Ishikawa (cell line): ENCODE measurements at regions not wholly inside any gene's neighbourhood (a gene's known extent, or its start where the extent isn't known, plus 50 kb on each side); places are given as distances from the start of the nearest gene placed in this dataset.

Source experiments
- CEBPB ChIP-seq: IDR thresholded peaks from 2 replicates; pipeline ENCODE4 v1.6.1; 2012
- CREB1 ChIP-seq: IDR thresholded peaks from 2 replicates; pipeline ENCODE4 v1.6.1; 2012; ENCODE audit warnings: low read depth
- EGR1 ChIP-seq: IDR thresholded peaks from 2 replicates; pipeline ENCODE4 v1.6.1; 2012
- EP300 ChIP-seq: IDR thresholded peaks from 2 replicates; pipeline ENCODE4 v1.6.1; 2012; ENCODE audit warnings: borderline replicate concordance
- FOXM1 ChIP-seq: IDR thresholded peaks from 2 replicates; pipeline ENCODE4 v1.6.1; 2012; ENCODE audit warnings: low read depth, borderline replicate concordance
- MAX ChIP-seq: IDR thresholded peaks from 2 replicates; pipeline ENCODE4 v1.6.1; 2012
- NFIC ChIP-seq: IDR thresholded peaks from 2 replicates; pipeline ENCODE4 v1.6.1; 2012
- RAD21 ChIP-seq: IDR thresholded peaks from 2 replicates; pipeline ENCODE4 v1.6.1; 2012; ENCODE audit warnings: low read depth
- REST ChIP-seq: IDR thresholded peaks from 2 replicates; pipeline ENCODE4 v1.6.1; 2012; ENCODE audit warnings: low read depth, mild to moderate bottlenecking
- TAF1 ChIP-seq: IDR thresholded peaks from 2 replicates; pipeline ENCODE4 v1.6.1; 2012; ENCODE audit warnings: low read depth, mild to moderate bottlenecking
- TCF12 ChIP-seq: IDR thresholded peaks from 2 replicates; pipeline ENCODE4 v1.6.1; 2012; ENCODE audit warnings: low read depth
- TEAD4 ChIP-seq: IDR thresholded peaks from 2 replicates; pipeline ENCODE4 v1.6.1; 2012
- USF1 ChIP-seq: IDR thresholded peaks from 2 replicates; pipeline ENCODE4 v1.6.1; 2012
- YY1 ChIP-seq: IDR thresholded peaks from 2 replicates; pipeline ENCODE4 v1.6.1; 2012; ENCODE audit warnings: low read depth
- ZBTB7A ChIP-seq: IDR thresholded peaks from 2 replicates; pipeline ENCODE4 v1.6.1; 2012; ENCODE audit warnings: low read depth

GRCh38 chr12:83276904-83277303 lies 590.2 kb downstream of the TMTC2 start:
- TF ChIP-seq MAX (no peak), TCF12 (no peak)

- TF ChIP-seq USF1, result no peak
- TF ChIP-seq CREB1, result no peak
- TF ChIP-seq CEBPB, result no peak
- no peak for TF ChIP-seq TEAD4
- TF ChIP-seq EP300, result no peak
- TF ChIP-seq RAD21, result no peak
- no peak for TF ChIP-seq TAF1
Measured at GRCh38 chr12:83271201-83271600, 584.5 kb downstream of the TMTC2 start.

GRCh38 chr12:83265808-83266207 lies 579.1 kb downstream of the TMTC2 start:
- TF ChIP-seq CREB1 (no peak), NFIC (no peak), CEBPB (no peak), YY1 (no peak), EGR1 (no peak)

GRCh38 chr12:83261998-83262397 lies 575.3 kb downstream of the TMTC2 start:
- TF ChIP-seq MAX, result no peak
- no peak for TF ChIP-seq TAF1
- no peak for TF ChIP-seq YY1
- no peak for TF ChIP-seq FOXM1
- no peak for TF ChIP-seq CREB1

- no peak for TF ChIP-seq REST
- TF ChIP-seq NFIC, result no peak
- no peak for TF ChIP-seq CREB1
- TF ChIP-seq MAX, result no peak
- TF ChIP-seq TCF12, result no peak
- TF ChIP-seq EGR1, result no peak
- no peak for TF ChIP-seq TEAD4
- no peak for TF ChIP-seq TAF1
- TF ChIP-seq FOXM1, result no peak
- TF ChIP-seq EP300, result no peak
- no peak for TF ChIP-seq RAD21
- TF ChIP-seq ZBTB7A, result no peak
- no peak for TF ChIP-seq YY1
- TF ChIP-seq USF1, result no peak
- no peak for TF ChIP-seq CEBPB
Measured at GRCh38 chr12:83257726-83258125, 571.0 kb downstream of the TMTC2 start.

GRCh38 chr12:83256562-83256961 lies 569.9 kb downstream of the TMTC2 start:
- TF ChIP-seq MAX, result no peak
- no peak for TF ChIP-seq REST
- no peak for TF ChIP-seq ZBTB7A
- no peak for TF ChIP-seq USF1
- TF ChIP-seq YY1, result no peak
- no peak for TF ChIP-seq CREB1
- TF ChIP-seq EGR1, result no peak
- no peak for TF ChIP-seq TEAD4
- no peak for TF ChIP-seq EP300
- no peak for TF ChIP-seq TCF12
- TF ChIP-seq RAD21, result no peak
- TF ChIP-seq NFIC, result no peak
- no peak for TF ChIP-seq CEBPB
- no peak for TF ChIP-seq TAF1
- no peak for TF ChIP-seq FOXM1
